ENCODE measurements at regions not wholly inside any gene's neighbourhood (a gene's known extent, or its start where the extent isn't known, plus 50 kb on each side); places are given as distances from the start of the nearest gene placed in this dataset.

DNA sequence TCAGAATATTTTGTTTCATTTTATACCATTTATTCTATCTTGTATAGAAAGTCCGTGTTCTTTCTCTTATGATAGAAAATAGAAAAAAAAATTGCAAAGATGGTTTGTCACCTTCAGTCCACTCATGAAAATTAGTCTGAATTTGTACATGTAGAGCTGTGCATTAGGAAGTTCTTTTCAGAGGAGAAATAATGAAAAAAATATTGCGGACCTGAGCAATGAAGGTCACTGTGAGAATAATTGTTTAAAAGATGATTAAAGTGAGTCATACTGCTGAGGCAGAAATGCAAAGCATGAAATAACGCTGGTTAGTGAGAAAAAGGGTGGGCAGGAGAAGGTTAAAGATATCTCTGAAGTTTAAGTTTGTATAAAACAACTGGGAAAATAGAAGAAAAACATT is 431.1 kb downstream of the TMX3 start:
- H3K27me3 Mint-ChIP-seq (ENCODE audit: unreplicated experiment) = no peaks in the 10 kb centered on the region

GRCh38 chr18:68282232-68282631 is 432.7 kb downstream of the TMX3 start:
- no peak for DNase-seq
- no peak for TF ChIP-seq CTCF (IDR thresholded peaks at IDR 0.05; ENCODE audit: partially characterized antibody, unreplicated experiment)
- Mint-ChIP-seq H3K9me3 (ENCODE audit: unreplicated experiment) (no peaks in the 10 kb centered on the region), H3K4me3 (ENCODE audit: unreplicated experiment) (no peak overlapping the region), H3K27ac (ENCODE audit: unreplicated experiment) (no peak overlapping the region), H3K27me3 (ENCODE audit: unreplicated experiment) (no peaks in the 10 kb centered on the region), H3K4me1 (ENCODE audit: low read depth, unreplicated experiment) (no peaks in the 10 kb centered on the region), H3K36me3 (ENCODE audit: unreplicated experiment) (no peaks in the 10 kb centered on the region)

More for the DNA sequence above, 431.1 kb downstream of the TMX3 start:
- H3K27ac Mint-ChIP-seq (ENCODE audit: unreplicated experiment) = no peak overlapping the region
- DNase-seq = no peak
- H3K36me3 Mint-ChIP-seq (ENCODE audit: unreplicated experiment) = no peaks in the 10 kb centered on the region
- H3K4me1 Mint-ChIP-seq (ENCODE audit: low read depth, unreplicated experiment) = no peaks in the 10 kb centered on the region
- H3K9me3 Mint-ChIP-seq (ENCODE audit: unreplicated experiment) = no peaks in the 10 kb centered on the region
- TF ChIP-seq CTCF (IDR thresholded peaks at IDR 0.05; ENCODE audit: partially characterized antibody, unreplicated experiment) = no peak
- H3K4me3 Mint-ChIP-seq (ENCODE audit: unreplicated experiment) = no peak overlapping the region

GRCh38 chr18:68275616-68276015 is 439.3 kb downstream of the TMX3 start:
- no peak overlapping the region for H3K4me3 Mint-ChIP-seq (ENCODE audit: unreplicated experiment)
- no peaks in the 10 kb centered on the region for H3K4me1 Mint-ChIP-seq (ENCODE audit: low read depth, unreplicated experiment)
- peaks cover 2% of the 10 kb centered on the region for H3K27me3 Mint-ChIP-seq (ENCODE audit: unreplicated experiment)
- no peaks in the 10 kb centered on the region for H3K9me3 Mint-ChIP-seq (ENCODE audit: unreplicated experiment)
- H3K27ac Mint-ChIP-seq (ENCODE audit: unreplicated experiment) = no peak overlapping the region
- no peaks in the 10 kb centered on the region for H3K36me3 Mint-ChIP-seq (ENCODE audit: unreplicated experiment)
- no peak for DNase-seq
- TF ChIP-seq CTCF (IDR thresholded peaks at IDR 0.05; ENCODE audit: partially characterized antibody, unreplicated experiment) = no peak

- Mint-ChIP-seq H3K27ac (ENCODE audit: unreplicated experiment) (no peak overlapping the region), H3K4me3 (ENCODE audit: unreplicated experiment) (no peak overlapping the region), H3K27me3 (ENCODE audit: unreplicated experiment) (peaks cover 2% of the 10 kb centered on the region), H3K36me3 (ENCODE audit: unreplicated experiment) (no peaks in the 10 kb centered on the region), H3K9me3 (ENCODE audit: unreplicated experiment) (no peaks in the 10 kb centered on the region), H3K4me1 (ENCODE audit: low read depth, unreplicated experiment) (no peaks in the 10 kb centered on the region)
- DNase-seq = no peak
- TF ChIP-seq CTCF (IDR thresholded peaks at IDR 0.05; ENCODE audit: partially characterized antibody, unreplicated experiment) = no peak
Measured at GRCh38 chr18:68270017-68270416, 444.9 kb downstream of the TMX3 start.

DNA sequence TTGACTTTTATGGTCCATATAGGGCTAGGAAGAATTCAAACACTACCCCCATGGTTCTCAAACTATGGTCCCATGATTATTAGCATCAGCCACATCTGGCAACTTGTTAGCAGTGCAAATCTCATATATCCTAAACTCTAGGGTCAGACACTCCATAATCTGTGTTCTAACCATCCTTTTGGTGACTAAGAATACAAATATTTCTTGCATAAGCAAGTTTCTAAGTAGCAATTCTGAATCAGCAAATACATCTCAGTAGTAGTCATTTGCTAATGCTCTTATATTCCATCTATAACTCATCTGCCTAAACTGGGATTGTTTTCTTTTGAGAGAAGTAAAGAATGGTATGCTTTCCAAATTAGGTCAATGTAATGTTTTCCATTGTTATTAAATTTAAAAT is 447.3 kb downstream of the TMX3 start:
- H3K27me3 Mint-ChIP-seq (ENCODE audit: unreplicated experiment) = peaks cover 2% of the 10 kb centered on the region
- no peaks in the 10 kb centered on the region for H3K9me3 Mint-ChIP-seq (ENCODE audit: unreplicated experiment)
- no peak overlapping the region for H3K4me3 Mint-ChIP-seq (ENCODE audit: unreplicated experiment)
- H3K27ac Mint-ChIP-seq (ENCODE audit: unreplicated experiment) = no peak overlapping the region
- H3K4me1 Mint-ChIP-seq (ENCODE audit: low read depth, unreplicated experiment) = peaks cover 2% of the 10 kb centered on the region
- no peaks in the 10 kb centered on the region for H3K36me3 Mint-ChIP-seq (ENCODE audit: unreplicated experiment)
- no peak for TF ChIP-seq CTCF (IDR thresholded peaks at IDR 0.05; ENCODE audit: partially characterized antibody, unreplicated experiment)
- DNase-seq = no peak

All from glutamatergic neuron (in vitro differentiated cells).